ENCODE measurements at regions not wholly inside any gene's neighbourhood (a gene's known extent, or its start where the extent isn't known, plus 50 kb on each side); places are given as distances from the start of the nearest gene placed in this dataset.
"Not testable (repeated sequence)": the region's sequence is repeated elsewhere in the genome, so short reads cannot be mapped to it uniquely, and the experiment has no call there.

DNA sequence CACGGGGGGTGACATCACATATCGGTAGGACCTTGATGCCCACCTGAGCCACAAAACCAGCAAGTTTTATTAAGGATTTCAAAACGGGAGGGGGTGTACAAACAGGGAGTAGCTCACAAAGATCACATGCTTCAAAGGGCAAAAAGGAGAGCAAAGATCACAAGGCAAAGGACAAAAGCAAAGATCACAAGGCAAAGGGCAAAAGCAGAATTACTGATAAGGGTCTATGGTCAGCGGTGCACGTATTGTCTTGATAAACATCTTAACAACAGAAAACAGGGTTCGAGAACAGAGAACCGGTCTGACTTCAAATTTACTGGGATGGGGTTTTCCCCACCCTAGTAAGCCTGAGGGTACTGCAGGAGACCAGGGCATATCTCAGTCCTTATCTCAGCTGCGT lies 143.5 kb upstream of the LPP start:
- TF ChIP-seq, protein P1, sequence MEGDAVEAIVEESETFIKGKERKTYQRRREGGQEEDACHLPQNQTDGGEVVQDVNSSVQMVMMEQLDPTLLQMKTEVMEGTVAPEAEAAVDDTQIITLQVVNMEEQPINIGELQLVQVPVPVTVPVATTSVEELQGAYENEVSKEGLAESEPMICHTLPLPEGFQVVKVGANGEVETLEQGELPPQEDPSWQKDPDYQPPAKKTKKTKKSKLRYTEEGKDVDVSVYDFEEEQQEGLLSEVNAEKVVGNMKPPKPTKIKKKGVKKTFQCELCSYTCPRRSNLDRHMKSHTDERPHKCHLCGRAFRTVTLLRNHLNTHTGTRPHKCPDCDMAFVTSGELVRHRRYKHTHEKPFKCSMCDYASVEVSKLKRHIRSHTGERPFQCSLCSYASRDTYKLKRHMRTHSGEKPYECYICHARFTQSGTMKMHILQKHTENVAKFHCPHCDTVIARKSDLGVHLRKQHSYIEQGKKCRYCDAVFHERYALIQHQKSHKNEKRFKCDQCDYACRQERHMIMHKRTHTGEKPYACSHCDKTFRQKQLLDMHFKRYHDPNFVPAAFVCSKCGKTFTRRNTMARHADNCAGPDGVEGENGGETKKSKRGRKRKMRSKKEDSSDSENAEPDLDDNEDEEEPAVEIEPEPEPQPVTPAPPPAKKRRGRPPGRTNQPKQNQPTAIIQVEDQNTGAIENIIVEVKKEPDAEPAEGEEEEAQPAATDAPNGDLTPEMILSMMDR (IDR thresholded peaks at IDR 0.05; ENCODE audit: insufficient read depth, low read length, severe bottlenecking) = no peak
- Histone ChIP-seq H3K27me3 (ENCODE audit: control insufficient read depth, insufficient read depth, low read length) (no peaks in the 10 kb centered on the region), H3K36me3 (ENCODE audit: control insufficient read depth, insufficient read depth, low read length) (no peaks in the 10 kb centered on the region), H3K4me3 (ENCODE audit: low read depth, low read length) (no peak overlapping the region)
- FAIRE-seq (no peak), DNase-seq (ENCODE audit: low read depth) (no peak)

DNA sequence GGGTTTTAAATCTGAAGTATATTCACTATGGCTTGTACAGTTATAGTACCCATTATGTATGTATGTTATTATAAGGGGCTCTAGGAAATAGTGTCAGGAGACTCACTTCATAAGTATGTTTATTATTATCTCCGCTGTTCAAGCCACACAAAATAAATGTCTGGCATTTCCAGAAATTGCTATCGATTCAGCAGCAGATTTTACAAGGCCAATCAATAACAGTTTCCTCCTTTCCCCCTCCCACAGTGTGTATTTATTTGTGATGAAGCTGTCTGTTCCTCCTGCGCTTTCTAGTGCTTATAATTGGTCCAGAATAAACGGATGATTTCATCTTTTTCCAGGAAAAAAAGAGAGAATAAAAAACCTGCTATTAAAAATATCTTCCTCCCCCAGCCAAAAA lies 134.2 kb upstream of the LPP start:
- DNase-seq (ENCODE audit: low read depth) (no peak), FAIRE-seq (no peak)
- H3K4me3 ChIP-seq (ENCODE audit: low read depth, low read length) = no peak overlapping the region
- no peaks in the 10 kb centered on the region for H3K27me3 ChIP-seq (ENCODE audit: control insufficient read depth, insufficient read depth, low read length)
- H3K36me3 ChIP-seq (ENCODE audit: control insufficient read depth, insufficient read depth, low read length) = no peaks in the 10 kb centered on the region
- TF ChIP-seq, protein P1 (IDR thresholded peaks at IDR 0.05; ENCODE audit: insufficient read depth, low read length, severe bottlenecking) = no peak

DNA sequence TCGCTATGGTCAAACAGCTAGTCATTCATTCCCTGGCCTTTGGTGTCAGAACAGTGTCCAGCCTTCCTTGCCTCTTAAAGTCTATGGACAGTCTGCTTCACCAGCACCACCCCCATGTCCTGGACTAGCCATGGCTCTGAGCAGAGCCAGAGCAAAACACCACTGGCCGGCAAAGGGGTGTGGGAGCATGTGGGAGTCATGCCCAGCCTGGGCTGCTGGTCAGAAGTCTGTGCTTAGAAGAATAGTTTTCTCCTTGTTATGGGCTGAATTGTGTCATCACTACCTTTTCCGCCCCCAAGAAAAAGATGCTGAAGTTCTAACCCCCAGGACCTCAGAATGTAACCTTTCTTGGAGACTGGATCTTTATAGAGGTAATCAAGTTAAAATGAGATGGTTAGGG lies 132.9 kb upstream of the LPP start:
- FAIRE-seq (no peak), DNase-seq (ENCODE audit: low read depth) (no peak)
- no peaks in the 10 kb centered on the region for H3K27me3 ChIP-seq (ENCODE audit: control insufficient read depth, insufficient read depth, low read length)
- H3K36me3 ChIP-seq (ENCODE audit: control insufficient read depth, insufficient read depth, low read length) = no peaks in the 10 kb centered on the region
- H3K4me3 ChIP-seq (ENCODE audit: low read depth, low read length) = no peak overlapping the region
- TF ChIP-seq, protein P1 (IDR thresholded peaks at IDR 0.05; ENCODE audit: insufficient read depth, low read length, severe bottlenecking) = no peak

DNA sequence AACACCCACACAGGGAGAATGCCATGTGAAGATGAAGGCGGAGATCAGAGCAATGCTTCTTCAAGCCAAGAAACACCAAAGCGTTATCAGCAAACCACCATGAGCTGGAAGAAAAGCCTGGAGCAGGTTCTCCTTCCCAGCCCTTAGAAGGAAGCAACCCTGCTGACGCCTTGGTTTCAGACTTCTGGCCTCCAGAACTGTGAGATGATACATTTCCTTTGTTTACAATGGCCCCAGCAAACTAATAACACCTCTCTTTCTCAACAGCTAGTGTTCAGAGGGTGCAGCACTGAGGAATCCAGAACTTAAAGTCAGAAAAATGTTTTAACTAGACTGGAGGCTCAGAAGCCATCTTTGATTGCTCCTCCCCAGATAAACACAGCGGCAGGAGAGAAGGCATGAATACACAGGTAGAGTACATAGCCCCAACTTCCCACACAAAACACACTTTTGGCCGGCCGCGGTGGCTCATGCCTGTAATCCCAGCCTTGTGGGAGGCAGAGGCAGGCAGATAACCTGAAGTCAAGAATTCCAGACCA lies 132.4 kb upstream of the LPP start:
- H3K36me3 ChIP-seq (ENCODE audit: control insufficient read depth, insufficient read depth, low read length) = no peaks in the 10 kb centered on the region
- H3K27me3 ChIP-seq (ENCODE audit: control insufficient read depth, insufficient read depth, low read length) = no peaks in the 10 kb centered on the region
- H3K4me3 ChIP-seq (ENCODE audit: low read depth, low read length) = no peak overlapping the region
- DNase-seq (ENCODE audit: low read depth) (peak; percentile 82), FAIRE-seq (no peak)
- TF ChIP-seq, protein P1 (IDR thresholded peaks at IDR 0.05; ENCODE audit: insufficient read depth, low read length, severe bottlenecking) = no peak

DNA sequence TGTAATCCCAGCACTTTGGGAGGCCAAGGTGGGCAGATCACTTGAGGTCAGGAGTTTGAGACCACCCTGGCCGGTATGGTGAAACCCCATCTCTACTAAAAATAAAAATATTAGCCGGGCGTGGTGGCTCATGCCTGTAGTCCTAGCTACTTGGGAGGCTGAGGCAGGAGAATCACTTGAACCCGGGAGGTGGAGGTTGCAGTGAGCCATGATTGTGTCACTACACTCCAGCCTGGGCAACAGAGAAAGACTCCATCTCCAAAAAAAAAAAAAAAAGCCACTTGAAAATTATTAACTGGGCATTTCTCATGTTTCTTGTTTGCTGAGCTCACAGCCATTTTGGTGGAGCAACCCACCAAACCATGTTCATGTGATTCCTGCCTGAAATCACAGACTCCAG lies 131.1 kb upstream of the LPP start:
- not testable (repeated sequence) for DNase-seq (ENCODE audit: low read depth); FAIRE-seq; H3K4me3 ChIP-seq (ENCODE audit: low read depth, low read length); H3K36me3 ChIP-seq (ENCODE audit: control insufficient read depth, insufficient read depth, low read length); H3K27me3 ChIP-seq (ENCODE audit: control insufficient read depth, insufficient read depth, low read length)

DNA sequence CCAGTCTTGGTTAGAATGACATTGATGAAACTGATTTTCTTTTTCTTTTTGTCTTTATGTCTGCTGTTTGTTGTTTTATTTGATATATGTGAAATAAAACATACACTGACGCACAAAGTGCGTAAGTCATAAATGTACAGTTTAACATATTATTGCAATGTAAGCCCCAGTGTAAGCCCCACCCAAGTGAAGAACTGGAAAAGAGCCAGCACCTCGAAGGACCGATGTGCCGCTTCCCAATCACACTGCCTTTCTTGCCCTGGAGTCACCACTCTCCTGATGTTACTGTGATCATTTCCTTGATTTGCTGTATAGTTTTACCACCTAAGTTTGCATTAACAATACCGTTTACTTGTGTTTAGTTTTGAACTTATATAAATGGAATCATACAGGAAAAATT lies 128.4 kb upstream of the LPP start:
- no peaks in the 10 kb centered on the region for H3K27me3 ChIP-seq (ENCODE audit: control insufficient read depth, insufficient read depth, low read length)
- no peak for FAIRE-seq
- no peak overlapping the region for H3K4me3 ChIP-seq (ENCODE audit: low read depth, low read length)
- no peaks in the 10 kb centered on the region for H3K36me3 ChIP-seq (ENCODE audit: control insufficient read depth, insufficient read depth, low read length)
- TF ChIP-seq, protein P1 (IDR thresholded peaks at IDR 0.05; ENCODE audit: insufficient read depth, low read length, severe bottlenecking) = no peak
- DNase-seq (ENCODE audit: low read depth) = no peak
